Parathyroid adenoma (tissue), 2 donors: ENCODE measurements at regions not wholly inside any gene's neighbourhood (a gene's known extent, or its start where the extent isn't known, plus 50 kb on each side); places are given as distances from the start of the nearest gene placed in this dataset.

Experiments used
- H2AFZ ChIP-seq: fragments of 300-600 bp; sonication (generic); one replicate; pipeline ENCODE4 v1.7.0; 2017; ENCODE audit warnings: antibody characterized with exemption, mild to moderate bottlenecking
- H3K27ac ChIP-seq: fragments of 300-600 bp; sonication (generic); one replicate; pipeline ENCODE4 v1.7.0; 2017
- H3K27me3 ChIP-seq: fragments of 300-600 bp; sonication (generic); one replicate; pipeline ENCODE4 v1.7.0; 2017; ENCODE audit warnings: low read length; ENCODE audit not compliant: control insufficient read depth, insufficient read depth
- H3K36me3 ChIP-seq: fragments of 300-600 bp; sonication (generic); one replicate; pipeline ENCODE4 v1.7.0; 2017; ENCODE audit warnings: low read length; ENCODE audit not compliant: control insufficient read depth, insufficient read depth
- H3K4me1 ChIP-seq: fragments of 300-600 bp; sonication (generic); one replicate; pipeline ENCODE4 v1.7.0; 2017; ENCODE audit warnings: control low read depth
- H3K4me2 ChIP-seq: fragments of 300-600 bp; sonication (generic); one replicate; pipeline ENCODE4 v1.7.0; 2017; ENCODE audit warnings: low read length
- H3K4me3 ChIP-seq: fragments of 300-600 bp; sonication (generic); one replicate; pipeline ENCODE4 v1.7.0; 2017; ENCODE audit warnings: low read depth, low read length
- H3K79me2 ChIP-seq: fragments of 300-600 bp; sonication (generic); one replicate; pipeline ENCODE4 v1.7.0; 2017; ENCODE audit warnings: control low read depth
- H3K9ac ChIP-seq: fragments of 300-600 bp; sonication (generic); one replicate; pipeline ENCODE4 v1.7.0; 2017; ENCODE audit warnings: mild to moderate bottlenecking
- H3K9me3 ChIP-seq: fragments of 300-600 bp; sonication (generic); one replicate; pipeline ENCODE4 v1.7.0; 2017; ENCODE audit warnings: low read length; ENCODE audit not compliant: control insufficient read depth
- CTCF ChIP-seq: fragments of 300-600 bp; sonication (generic); IDR thresholded peaks from one replicate; pipeline ENCODE4 v1.7.0; 2017; ENCODE audit warnings: antibody characterized with exemption, mild to moderate bottlenecking
- donor health status: primary hyperparathyroidism.

- Histone ChIP-seq H2AFZ (no peak overlapping the region), H3K36me3 (no peaks in the 10 kb centered on the region), H3K27ac (no peak overlapping the region), H3K4me1 (no peaks in the 10 kb centered on the region), H3K9me3 (no peaks in the 10 kb centered on the region), H3K9ac (no peak overlapping the region), H3K4me2 (no peak overlapping the region), H3K79me2 (no peaks in the 10 kb centered on the region), H3K4me3 (no peak overlapping the region), H3K27me3 (no peaks in the 10 kb centered on the region)
- TF ChIP-seq CTCF, result no peak
Measured at GRCh38 chr9:27940535-27940934, 367.3 kb upstream of the C9orf72 start.

- H3K79me2 ChIP-seq, result no peaks in the 10 kb centered on the region
- no peak overlapping the region for H3K9ac ChIP-seq
- H3K27me3 ChIP-seq, result no peaks in the 10 kb centered on the region
- no peaks in the 10 kb centered on the region for H3K4me1 ChIP-seq
- no peaks in the 10 kb centered on the region for H3K36me3 ChIP-seq
- TF ChIP-seq CTCF, result no peak
- no peak overlapping the region for H3K4me3 ChIP-seq
- no peak overlapping the region for H3K4me2 ChIP-seq
- H3K27ac ChIP-seq, result no peak overlapping the region
- no peaks in the 10 kb centered on the region for H3K9me3 ChIP-seq
- H2AFZ ChIP-seq, result no peak overlapping the region
Measured at GRCh38 chr9:27943501-27943900, 370.2 kb upstream of the C9orf72 start.

- no peaks in the 10 kb centered on the region for H3K27me3 ChIP-seq
- TF ChIP-seq CTCF, result no peak
- no peak overlapping the region for H3K4me2 ChIP-seq
- no peak overlapping the region for H2AFZ ChIP-seq
- no peaks in the 10 kb centered on the region for H3K9me3 ChIP-seq
- no peaks in the 10 kb centered on the region for H3K4me1 ChIP-seq
- H3K36me3 ChIP-seq, result no peaks in the 10 kb centered on the region
- H3K79me2 ChIP-seq, result no peaks in the 10 kb centered on the region
- H3K27ac ChIP-seq, result no peak overlapping the region
- no peak overlapping the region for H3K9ac ChIP-seq
- no peak overlapping the region for H3K4me3 ChIP-seq
Measured at GRCh38 chr9:27945386-27945785, 372.1 kb upstream of the C9orf72 start.

- H3K9me3 ChIP-seq, result no peaks in the 10 kb centered on the region
- no peaks in the 10 kb centered on the region for H3K27me3 ChIP-seq
- H2AFZ ChIP-seq, result no peak overlapping the region
- H3K9ac ChIP-seq, result no peak overlapping the region
- no peaks in the 10 kb centered on the region for H3K4me1 ChIP-seq
- H3K79me2 ChIP-seq, result no peaks in the 10 kb centered on the region
- no peak for TF ChIP-seq CTCF
- H3K27ac ChIP-seq, result no peak overlapping the region
- H3K4me2 ChIP-seq, result no peak overlapping the region
- no peaks in the 10 kb centered on the region for H3K36me3 ChIP-seq
- no peak overlapping the region for H3K4me3 ChIP-seq
Measured at GRCh38 chr9:27950382-27950781, 377.1 kb upstream of the C9orf72 start.

GRCh38 chr9:27954858-27955257 lies 381.6 kb upstream of the C9orf72 start:
- H3K4me2 ChIP-seq, result no peak overlapping the region
- TF ChIP-seq CTCF, result no peak
- no peak overlapping the region for H3K27ac ChIP-seq
- no peak overlapping the region for H2AFZ ChIP-seq
- no peak overlapping the region for H3K4me3 ChIP-seq
- no peaks in the 10 kb centered on the region for H3K4me1 ChIP-seq
- no peaks in the 10 kb centered on the region for H3K9me3 ChIP-seq
- no peaks in the 10 kb centered on the region for H3K36me3 ChIP-seq
- no peaks in the 10 kb centered on the region for H3K27me3 ChIP-seq
- no peaks in the 10 kb centered on the region for H3K79me2 ChIP-seq
- no peak overlapping the region for H3K9ac ChIP-seq
